ENCODE measurements at regions not wholly inside any gene's neighbourhood (a gene's known extent, or its start where the extent isn't known, plus 50 kb on each side); places are given as distances from the start of the nearest gene placed in this dataset.

DNA sequence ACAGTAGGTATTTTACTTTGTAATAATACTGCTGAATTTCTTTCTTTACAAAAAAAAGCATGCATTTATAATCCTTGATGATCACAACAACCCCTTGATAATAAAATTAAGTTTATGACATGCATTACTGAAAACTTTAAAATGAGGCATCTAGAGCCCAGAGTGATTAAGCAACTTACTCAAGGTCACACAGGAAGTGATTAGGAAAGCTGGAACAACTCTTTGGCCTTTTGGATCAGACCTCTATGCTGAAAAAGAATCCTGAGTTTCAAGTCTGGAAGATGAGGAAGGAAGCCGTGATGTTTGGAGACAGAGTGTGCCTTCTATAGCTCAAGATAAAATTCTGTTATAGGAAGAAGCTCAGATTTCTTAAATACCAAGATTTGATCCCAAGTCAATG, 105.0 kb upstream of the ATP8B1 start:
- no peak for TF ChIP-seq TAF1 (IDR thresholded peaks at IDR 0.05; ENCODE audit: low read depth, low read length)
- TF ChIP-seq POLR2A (IDR thresholded peaks at IDR 0.05; ENCODE audit: low read depth, low read length), result no peak
- no peak for TF ChIP-seq POLR2AphosphoS5 (IDR thresholded peaks at IDR 0.05; ENCODE audit: low read depth, low read length)
- TF ChIP-seq PAX5 (IDR thresholded peaks at IDR 0.05; ENCODE audit: insufficient read depth, low read length, severe bottlenecking), result no peak
- no peak for TF ChIP-seq POU2F2 (IDR thresholded peaks at IDR 0.05; ENCODE audit: low read depth, low read length)
